ENCODE measurements at regions not wholly inside any gene's neighbourhood (a gene's known extent, or its start where the extent isn't known, plus 50 kb on each side); places are given as distances from the start of the nearest gene placed in this dataset.

DNA sequence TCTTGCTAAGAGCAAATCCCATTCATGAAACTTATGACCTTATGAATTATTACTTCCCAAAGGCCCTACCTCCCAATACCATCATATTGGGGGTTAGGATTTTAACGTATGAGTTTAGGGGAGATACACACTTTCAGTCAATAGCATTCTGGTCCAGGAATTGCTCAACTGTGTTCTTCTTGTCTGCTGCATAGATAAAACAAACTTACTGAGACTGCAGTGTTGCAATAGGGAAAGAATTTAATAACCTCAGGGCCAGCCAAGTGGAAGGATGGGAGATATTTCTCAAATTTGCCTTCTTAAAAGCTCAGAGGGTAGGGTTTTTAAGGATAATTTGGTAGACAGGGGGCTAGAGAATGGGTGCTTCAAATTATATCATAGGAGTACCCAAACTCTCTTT, 625.8 kb downstream of the OTOL1 start:
- no peak overlapping the region for H3K4me3 ChIP-seq (ENCODE audit: low read depth, low read length)
- TF ChIP-seq, protein P1, sequence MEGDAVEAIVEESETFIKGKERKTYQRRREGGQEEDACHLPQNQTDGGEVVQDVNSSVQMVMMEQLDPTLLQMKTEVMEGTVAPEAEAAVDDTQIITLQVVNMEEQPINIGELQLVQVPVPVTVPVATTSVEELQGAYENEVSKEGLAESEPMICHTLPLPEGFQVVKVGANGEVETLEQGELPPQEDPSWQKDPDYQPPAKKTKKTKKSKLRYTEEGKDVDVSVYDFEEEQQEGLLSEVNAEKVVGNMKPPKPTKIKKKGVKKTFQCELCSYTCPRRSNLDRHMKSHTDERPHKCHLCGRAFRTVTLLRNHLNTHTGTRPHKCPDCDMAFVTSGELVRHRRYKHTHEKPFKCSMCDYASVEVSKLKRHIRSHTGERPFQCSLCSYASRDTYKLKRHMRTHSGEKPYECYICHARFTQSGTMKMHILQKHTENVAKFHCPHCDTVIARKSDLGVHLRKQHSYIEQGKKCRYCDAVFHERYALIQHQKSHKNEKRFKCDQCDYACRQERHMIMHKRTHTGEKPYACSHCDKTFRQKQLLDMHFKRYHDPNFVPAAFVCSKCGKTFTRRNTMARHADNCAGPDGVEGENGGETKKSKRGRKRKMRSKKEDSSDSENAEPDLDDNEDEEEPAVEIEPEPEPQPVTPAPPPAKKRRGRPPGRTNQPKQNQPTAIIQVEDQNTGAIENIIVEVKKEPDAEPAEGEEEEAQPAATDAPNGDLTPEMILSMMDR (IDR thresholded peaks at IDR 0.05; ENCODE audit: insufficient read depth, low read length): no peak
- DNase-seq (ENCODE audit: low read depth): peak; percentile 9

DNA sequence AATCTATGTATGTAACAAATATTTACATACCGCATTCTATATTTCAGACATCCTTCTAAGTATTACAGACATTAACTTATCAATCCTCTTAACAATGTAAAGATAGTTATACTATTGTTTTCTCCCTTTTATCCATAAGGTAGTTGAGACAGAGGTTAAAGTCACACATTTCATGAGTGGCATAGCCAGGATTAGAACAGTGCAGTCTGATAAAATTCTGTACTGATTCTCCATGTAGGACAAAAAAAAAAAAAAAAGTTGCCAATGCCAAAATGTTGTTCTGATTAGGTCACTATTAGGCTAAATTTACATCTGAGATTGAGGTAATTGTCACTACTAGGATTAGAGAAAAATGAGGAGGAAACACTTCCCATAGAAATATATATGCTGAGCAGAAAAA, 629.2 kb downstream of the OTOL1 start:
- TF ChIP-seq, protein P1 (IDR thresholded peaks at IDR 0.05; ENCODE audit: insufficient read depth, low read length): no peak
- H3K4me3 ChIP-seq (ENCODE audit: low read depth, low read length): no peak overlapping the region
- DNase-seq (ENCODE audit: low read depth): no peak

DNA sequence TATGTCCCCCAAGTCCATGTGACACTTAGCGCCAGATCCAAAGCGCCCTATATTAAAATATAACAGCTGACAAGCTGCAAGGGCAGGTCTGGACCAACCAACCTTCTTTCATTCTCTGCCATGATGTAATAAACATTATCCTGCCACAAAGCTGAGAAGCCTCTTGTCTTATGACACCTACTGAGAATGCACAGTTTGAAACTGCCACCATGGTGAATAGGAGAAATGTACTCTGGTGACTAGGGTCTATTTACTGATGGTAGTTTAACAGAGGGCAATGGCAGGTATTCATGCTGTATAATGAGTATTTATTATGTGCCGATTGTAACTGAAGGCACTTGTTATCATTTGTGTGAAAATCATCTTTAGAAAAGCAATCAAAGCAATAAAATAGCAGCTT, 634.0 kb downstream of the OTOL1 start:
- DNase-seq (ENCODE audit: low read depth): no peak
- TF ChIP-seq, protein P1 (IDR thresholded peaks at IDR 0.05; ENCODE audit: insufficient read depth, low read length): no peak
- no peak overlapping the region for H3K4me3 ChIP-seq (ENCODE audit: low read depth, low read length)

DNA sequence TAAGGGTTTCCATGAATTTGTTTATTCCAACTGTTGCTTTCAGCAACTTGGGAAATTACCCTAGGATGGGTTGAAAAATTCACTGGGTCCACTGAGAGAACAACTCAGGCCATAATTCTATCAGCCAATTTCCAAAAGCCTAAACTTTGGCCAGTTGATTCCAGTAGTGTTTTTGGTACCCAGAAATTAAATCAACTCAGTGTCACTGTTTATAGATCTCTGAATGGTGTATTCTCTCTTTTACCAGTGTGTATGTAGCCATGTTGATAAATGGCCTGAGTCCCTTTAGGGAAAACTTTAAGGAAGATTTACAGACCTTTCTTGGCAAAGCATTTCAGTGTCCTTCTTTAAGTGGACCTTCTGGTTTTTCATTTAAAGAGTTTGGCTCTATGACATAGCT, 636.4 kb downstream of the OTOL1 start:
- no peak for DNase-seq (ENCODE audit: low read depth)
- TF ChIP-seq, protein P1 (IDR thresholded peaks at IDR 0.05; ENCODE audit: insufficient read depth, low read length): no peak
- no peak overlapping the region for H3K4me3 ChIP-seq (ENCODE audit: low read depth, low read length)

DNA sequence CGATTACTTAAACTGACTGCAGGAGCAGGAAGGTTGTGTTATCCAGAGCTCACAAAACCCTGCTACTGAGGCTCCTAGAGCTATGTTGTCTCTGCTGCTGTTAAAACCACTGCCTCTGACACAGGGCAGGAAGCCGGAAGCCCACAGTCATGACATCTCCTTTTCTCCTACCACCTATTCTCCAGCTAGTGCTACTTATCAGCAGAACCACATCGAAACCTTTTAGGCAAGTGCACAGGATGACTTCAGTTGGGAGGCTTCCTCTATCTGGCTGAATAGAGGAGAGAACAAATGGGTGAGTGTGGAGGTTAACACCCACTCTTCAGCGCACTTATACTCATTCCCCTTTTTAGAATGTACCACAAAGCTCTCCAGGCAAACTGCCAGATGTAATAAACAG, 638.0 kb downstream of the OTOL1 start:
- TF ChIP-seq, protein P1 (IDR thresholded peaks at IDR 0.05; ENCODE audit: insufficient read depth, low read length): no peak
- no peak overlapping the region for H3K4me3 ChIP-seq (ENCODE audit: low read depth, low read length)
- no peak for DNase-seq (ENCODE audit: low read depth)

DNA sequence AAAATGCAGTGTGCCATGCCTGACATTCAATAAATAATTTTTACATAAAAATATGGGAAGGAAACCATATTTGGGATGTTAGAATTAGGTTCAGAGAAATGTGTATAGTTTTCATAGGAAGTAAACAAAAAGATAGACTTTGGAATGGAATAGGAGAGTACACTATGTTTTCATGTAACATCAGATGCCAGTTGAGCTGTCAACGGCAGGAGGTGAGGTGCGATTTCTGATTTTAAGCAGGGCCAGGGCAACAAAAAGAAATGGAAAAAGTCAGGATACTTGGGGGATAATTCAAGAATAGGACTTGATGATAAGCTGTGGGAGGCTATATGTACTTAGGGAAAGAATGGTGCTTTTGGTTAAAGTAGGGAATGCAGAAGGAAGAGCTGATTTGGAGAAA, 639.5 kb downstream of the OTOL1 start:
- no peak overlapping the region for H3K4me3 ChIP-seq (ENCODE audit: low read depth, low read length)
- no peak for DNase-seq (ENCODE audit: low read depth)
- TF ChIP-seq, protein P1 (IDR thresholded peaks at IDR 0.05; ENCODE audit: insufficient read depth, low read length): no peak

DNA sequence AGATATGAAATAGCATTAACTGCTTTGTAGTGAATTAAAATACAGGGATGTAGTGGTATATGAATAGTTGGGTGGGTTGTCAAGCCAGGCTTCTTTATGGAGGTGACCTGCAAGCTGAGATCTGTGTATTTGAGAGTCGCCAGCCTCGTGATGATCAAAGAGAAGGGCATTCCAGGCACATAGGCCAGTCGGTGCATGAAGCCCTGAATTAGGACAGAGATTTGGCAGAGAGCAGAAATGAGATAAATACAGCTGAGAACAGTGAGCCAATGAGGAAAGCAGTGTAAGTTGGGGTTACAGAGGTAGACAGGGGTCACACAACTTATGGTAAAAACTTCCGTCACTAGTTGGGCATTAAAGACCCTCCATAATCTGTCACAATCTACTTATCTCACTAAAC, 641.9 kb downstream of the OTOL1 start:
- no peak overlapping the region for H3K4me3 ChIP-seq (ENCODE audit: low read depth, low read length)
- DNase-seq (ENCODE audit: low read depth): no peak
- TF ChIP-seq, protein P1 (IDR thresholded peaks at IDR 0.05; ENCODE audit: insufficient read depth, low read length): no peak

Data from fibroblast of the aortic adventitia (primary cell).